GDM1 (cell line): ENCODE measurements at regions not wholly inside any gene's neighbourhood (a gene's known extent, or its start where the extent isn't known, plus 50 kb on each side); places are given as distances from the start of the nearest gene placed in this dataset.

Source experiments
- DNase-seq: peaks from one replicate; lab custom pipeline; 2025; lab: John Stamatoyannopoulos, UW

DNA sequence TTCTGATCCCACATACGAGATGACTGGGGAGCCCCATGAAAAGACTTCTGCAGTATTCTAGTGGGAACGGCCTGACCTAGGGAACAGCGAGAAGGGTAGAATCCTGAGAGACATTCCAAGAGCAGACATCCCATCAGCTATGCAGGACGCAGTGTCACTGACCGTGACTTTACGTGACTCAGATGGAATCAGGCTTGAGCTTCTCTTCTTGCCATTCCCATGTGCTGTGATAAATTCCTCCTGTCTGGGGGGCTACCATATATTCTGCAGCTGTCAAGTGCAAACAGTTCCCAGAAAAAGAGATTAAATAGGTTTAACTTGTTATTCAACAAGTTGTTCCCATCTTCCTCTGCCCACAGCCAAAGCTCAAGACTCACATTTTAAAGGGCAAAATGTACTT is 73.1 kb upstream of the PDE1C start:
- DNase-seq, result no peak

GRCh38 chr7:32142649-32143048 is 72.4 kb upstream of the PDE1C start:
- DNase-seq, result no peak

DNA sequence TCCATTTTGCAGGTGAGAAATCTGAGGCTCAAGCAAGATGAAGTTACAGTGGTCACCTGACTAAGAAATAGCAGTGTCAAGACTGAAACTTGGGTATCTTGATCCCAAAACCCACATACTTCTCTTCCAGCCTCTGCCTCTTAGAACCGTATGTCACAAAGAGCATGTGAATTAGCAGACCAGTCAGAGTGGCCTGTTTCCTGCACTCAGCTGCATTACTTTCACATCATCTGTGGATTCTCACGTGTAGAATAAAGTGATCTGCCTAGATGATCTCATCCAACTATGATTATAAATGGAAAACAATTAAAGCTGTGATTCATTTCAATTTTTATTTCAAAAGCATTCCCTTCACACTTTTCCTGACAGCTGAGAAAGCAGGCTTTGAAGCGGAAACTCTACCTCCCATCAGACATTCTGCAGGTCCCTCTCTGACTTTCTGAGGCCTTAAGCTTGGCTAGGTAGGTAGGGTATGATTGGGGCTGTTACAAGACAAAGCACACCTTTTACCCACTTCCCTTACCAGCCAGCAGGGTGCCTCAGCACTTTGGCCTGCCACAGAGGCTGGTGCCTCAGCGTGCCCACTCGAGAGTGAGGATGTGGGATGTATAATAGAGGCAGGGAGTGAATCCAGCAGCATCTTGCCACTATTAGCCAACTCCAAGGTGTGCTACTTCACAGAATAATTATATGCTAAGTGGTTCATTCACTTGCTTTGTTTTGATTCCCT is 70.2 kb upstream of the PDE1C start:
- DNase-seq, result no peak

DNA sequence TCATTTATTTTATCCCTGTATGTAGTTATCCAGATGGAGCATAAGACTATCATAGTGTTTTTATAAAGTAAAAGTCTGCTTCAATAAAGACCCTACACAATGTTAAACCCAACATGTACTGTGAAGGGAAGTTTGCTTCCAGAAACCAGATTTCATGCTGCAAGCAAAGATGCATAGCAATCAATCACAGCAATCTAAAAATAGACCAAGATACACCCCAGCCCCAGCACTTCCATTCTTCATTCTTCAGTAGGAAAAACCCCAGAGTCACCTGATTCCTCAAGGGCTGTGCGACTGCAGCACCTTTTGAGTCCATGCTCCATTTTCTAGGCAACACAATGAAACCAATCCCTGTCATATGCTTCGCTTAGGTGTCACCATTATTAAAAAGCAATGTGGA is 66.9 kb upstream of the PDE1C start:
- DNase-seq, result no peak

DNA sequence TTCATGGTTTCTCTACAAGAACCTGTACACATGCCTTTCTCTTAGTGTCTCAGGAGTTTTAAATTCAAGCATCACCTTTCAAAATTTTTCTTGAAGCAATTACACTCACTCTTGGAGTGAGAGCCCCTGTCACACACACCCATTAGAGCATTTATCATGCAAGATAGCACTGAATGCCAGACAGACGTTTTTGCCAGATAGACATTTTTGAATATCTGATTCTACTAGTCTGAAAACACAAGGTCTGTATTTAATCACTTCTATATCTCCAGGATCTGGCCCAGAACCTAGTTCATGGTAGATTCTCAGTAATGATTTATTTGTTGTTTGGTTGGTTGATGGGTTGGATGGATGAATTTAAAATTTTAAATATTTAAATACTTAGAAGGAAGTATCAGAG is 60.9 kb upstream of the PDE1C start:
- no peak for DNase-seq

DNA sequence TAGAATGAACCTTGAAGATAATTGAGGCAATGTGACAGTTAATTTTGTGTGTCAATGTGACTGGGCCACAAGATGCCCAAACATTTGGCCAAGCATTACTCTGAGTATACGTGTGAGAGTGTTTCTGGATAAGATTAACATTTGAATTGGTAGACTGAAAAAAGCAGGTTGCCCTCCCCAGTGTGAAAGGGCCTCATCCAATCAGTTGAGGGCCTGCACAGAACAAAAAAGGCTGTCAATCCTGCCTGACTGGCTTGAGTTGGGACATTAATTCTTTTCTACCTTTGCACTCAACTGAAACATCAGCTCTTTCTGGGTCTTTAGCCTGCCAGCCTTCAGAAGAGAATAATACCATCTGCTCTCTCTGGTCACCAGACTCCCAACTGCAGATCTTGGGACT is 56.6 kb upstream of the PDE1C start:
- no peak for DNase-seq
